GM10248 (cell line): ENCODE measurements at regions not wholly inside any gene's neighbourhood (a gene's known extent, or its start where the extent isn't known, plus 50 kb on each side); places are given as distances from the start of the nearest gene placed in this dataset.

ENCODE experiments used
- CTCF ChIA-PET: fragments of 300-600 bp; sonication (Branson Sonifier 250); formaldehyde crosslinking; extraction: SDS; loops from one replicate; lab custom pipeline; 2021; ENCODE audit warnings: antibody characterized with exemption; lab: Yijun Ruan, JAX
- POLR2A ChIA-PET: fragments of 350-650 bp; sonication (Branson Sonifier 250); formaldehyde crosslinking; extraction: SDS; loops from one replicate; lab custom pipeline; 2020; ENCODE audit warnings: antibody characterized with exemption; lab: Yijun Ruan, JAX
- DNase-seq: peaks from one replicate; pipeline ENCODE4 v3.0.0; 2012; ENCODE audit errors: extremely low spot score
- TF ChIP-seq, protein P1 (sequence below): IDR thresholded peaks from 2 replicates; pipeline ENCODE4 v1.5.1; 2012; ENCODE audit warnings: mild to moderate bottlenecking, low read depth; ENCODE audit errors: extremely low read depth, missing control alignments, control extremely low read depth

DNA sequence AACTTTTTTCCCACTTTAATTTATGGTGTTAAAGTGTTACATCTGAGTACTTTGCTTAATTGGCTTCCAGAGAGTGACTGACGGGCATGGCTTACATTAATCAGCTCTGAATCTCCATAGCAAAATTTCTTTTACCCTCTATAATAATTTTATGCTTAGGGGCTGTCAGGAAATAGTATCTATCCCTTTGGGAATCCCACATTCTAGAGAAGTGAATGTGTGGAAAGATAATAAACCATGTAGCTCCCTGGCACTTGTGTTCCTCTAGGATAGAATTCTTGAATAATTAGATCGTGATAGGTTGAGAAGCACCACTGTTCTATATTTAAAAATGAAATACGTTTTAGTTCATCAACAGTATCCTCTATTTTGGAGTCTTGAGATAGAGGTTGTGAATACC is 89.6 kb downstream of the DNAJB9 start:
- POLR2A ChIA-PET: no interaction called here
- CTCF ChIA-PET: no interaction called here
- DNase-seq: no peak
- TF ChIP-seq, protein P1, sequence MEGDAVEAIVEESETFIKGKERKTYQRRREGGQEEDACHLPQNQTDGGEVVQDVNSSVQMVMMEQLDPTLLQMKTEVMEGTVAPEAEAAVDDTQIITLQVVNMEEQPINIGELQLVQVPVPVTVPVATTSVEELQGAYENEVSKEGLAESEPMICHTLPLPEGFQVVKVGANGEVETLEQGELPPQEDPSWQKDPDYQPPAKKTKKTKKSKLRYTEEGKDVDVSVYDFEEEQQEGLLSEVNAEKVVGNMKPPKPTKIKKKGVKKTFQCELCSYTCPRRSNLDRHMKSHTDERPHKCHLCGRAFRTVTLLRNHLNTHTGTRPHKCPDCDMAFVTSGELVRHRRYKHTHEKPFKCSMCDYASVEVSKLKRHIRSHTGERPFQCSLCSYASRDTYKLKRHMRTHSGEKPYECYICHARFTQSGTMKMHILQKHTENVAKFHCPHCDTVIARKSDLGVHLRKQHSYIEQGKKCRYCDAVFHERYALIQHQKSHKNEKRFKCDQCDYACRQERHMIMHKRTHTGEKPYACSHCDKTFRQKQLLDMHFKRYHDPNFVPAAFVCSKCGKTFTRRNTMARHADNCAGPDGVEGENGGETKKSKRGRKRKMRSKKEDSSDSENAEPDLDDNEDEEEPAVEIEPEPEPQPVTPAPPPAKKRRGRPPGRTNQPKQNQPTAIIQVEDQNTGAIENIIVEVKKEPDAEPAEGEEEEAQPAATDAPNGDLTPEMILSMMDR: no peak

DNA sequence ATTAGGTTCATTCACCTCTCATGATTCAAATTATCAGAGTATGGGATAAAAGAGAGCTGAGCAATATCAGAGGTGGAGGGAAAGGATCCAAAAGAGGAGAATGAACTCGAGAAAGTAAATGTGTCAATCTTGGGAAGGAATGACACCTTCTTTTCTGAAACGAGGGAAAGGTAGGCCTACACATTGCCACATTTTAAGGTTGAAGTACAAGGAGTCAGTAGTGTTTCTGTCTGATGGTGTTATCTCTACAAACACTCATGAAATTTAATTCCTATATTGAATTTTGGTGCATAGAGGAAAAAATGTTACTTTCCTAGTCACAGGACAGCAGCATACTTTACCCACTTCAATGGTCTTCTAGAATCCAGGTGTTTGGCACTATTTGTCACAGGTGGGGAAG is 90.2 kb downstream of the DNAJB9 start:
- TF ChIP-seq, protein P1: no peak
- DNase-seq: no peak
- POLR2A ChIA-PET: no interaction called here
- CTCF ChIA-PET: interaction anchor here (1.0 to 1.9 kb wide), 2 partner anchors 10 to 26 kb away, joined by 3 to 5 read pairs; no protein-coding TSS in a partner anchor

DNA sequence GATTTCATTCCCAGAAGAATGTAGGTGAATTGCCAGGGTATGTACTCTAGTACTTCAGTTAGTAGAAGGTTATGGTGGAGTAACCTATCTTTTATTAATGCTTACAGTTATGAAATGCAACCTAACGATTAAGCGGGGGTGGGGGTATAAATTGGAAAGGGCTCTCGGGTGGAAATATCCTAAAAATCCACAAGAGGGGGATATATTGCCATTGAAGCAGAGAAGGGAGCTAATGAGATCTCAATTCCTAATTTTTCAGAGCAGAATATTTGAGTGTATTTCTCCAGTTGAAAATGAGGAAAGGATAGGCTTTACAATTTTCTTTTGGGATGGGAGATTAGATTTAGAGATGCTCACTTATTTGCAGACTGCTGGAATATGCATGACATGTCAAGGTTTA is 90.8 kb downstream of the DNAJB9 start:
- POLR2A ChIA-PET: no interaction called here
- no peak for DNase-seq
- TF ChIP-seq, protein P1: no peak
- CTCF ChIA-PET: interaction anchor here (1.0 to 1.9 kb wide), 3 partner anchors 10 to 26 kb away, joined by 3 to 6 read pairs (median 5); no protein-coding TSS in a partner anchor

DNA sequence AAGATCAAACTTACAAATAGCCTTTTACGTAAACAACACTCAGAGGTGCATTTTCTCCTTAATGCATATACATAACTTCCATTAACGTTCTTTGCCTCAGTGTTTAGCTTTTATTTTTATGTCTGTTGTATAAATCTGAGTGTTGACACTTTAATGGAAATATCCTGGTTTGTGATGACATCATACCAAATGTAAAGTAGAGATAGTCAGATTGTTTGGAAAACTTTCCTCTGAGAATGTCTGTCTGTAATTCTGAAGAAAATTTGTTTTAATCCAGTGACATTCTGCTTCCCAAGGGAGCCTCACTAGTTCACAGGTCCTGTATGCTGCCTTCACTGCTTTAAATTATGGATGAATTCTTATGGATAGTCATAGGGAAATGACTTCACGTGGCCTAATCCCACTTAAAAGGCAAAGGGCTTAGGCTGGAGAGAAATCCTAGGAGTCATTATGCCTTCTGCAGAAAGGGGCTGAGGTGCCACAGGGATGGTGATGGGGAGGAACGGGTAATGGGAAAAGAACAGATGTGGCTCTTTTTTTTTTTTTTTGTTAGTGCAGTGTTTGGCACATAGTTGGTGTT is 93.2 kb downstream of the DNAJB9 start:
- CTCF ChIA-PET: no interaction called here
- POLR2A ChIA-PET: no interaction called here
- TF ChIP-seq, protein P1: no peak
- no peak for DNase-seq

DNA sequence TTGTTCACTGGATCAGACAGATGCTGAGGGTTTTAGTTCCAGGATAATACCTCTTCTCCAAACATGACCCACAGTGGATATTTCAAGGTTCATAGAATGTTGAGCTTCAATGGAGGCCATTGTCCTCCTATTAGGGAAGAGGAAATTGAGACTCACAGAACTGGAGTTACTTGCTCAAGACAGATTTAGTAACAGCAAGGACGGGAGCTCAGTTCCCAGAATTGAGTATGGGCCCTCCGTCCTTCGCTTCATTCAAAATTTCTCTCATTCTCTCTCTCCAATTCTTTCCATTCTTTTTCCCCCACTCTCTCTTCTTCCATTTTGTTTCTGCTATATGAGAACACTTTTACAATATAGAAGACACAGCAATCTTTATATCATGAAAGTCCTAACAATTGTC is 94.0 kb downstream of the DNAJB9 start:
- TF ChIP-seq, protein P1: no peak
- CTCF ChIA-PET: no interaction called here
- POLR2A ChIA-PET: no interaction called here
- no peak for DNase-seq

DNA sequence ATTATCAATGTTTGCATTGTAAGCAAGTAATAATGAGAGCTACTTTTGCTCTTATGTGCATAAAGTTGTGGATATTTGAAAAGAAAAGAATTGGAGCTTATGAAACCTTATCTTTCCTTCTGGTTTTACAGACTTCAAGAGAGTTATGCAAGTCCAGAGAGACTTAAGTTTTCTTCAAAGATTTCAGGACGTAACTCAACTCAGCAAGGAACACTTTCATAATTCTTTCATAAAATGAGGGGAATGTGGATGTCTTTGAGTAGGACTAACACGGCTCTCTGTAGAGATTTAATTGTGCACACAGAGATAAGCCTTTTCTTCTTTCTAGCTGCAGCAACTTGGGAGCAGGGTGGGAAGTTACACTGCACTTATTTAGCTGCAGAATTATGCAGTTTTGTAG is 97.5 kb downstream of the DNAJB9 start:
- ChIA-PET POLR2A (no interaction called here), CTCF (no interaction called here)
- DNase-seq: no peak
- TF ChIP-seq, protein P1: no peak
